ENCODE measurements at regions not wholly inside any gene's neighbourhood (a gene's known extent, or its start where the extent isn't known, plus 50 kb on each side); places are given as distances from the start of the nearest gene placed in this dataset.

DNA sequence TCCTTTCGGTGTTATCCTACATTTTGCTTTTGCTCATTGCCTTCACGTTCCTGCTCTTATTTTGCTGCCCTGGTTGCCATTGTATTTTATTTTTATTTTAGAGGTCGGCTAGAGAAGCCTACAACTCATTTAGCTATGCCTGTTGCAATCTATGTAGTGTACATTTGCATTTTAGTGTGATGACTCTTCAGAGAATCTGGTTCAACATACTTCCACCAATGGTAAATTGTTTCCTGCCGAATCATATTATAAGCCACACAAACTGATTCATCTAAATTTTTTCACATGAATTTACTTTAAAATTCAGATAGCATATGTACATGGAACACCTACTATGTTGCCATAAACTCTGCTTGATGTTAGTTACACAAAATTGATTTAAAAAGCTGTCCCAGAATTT, 1596.9 kb downstream of the PLA2G4A start:
- TF ChIP-seq POLR2A (IDR thresholded peaks at IDR 0.05) (no peak), POLR2AphosphoS5 (IDR thresholded peaks at IDR 0.05) (no peak)
- TF ChIP-seq, protein P1, sequence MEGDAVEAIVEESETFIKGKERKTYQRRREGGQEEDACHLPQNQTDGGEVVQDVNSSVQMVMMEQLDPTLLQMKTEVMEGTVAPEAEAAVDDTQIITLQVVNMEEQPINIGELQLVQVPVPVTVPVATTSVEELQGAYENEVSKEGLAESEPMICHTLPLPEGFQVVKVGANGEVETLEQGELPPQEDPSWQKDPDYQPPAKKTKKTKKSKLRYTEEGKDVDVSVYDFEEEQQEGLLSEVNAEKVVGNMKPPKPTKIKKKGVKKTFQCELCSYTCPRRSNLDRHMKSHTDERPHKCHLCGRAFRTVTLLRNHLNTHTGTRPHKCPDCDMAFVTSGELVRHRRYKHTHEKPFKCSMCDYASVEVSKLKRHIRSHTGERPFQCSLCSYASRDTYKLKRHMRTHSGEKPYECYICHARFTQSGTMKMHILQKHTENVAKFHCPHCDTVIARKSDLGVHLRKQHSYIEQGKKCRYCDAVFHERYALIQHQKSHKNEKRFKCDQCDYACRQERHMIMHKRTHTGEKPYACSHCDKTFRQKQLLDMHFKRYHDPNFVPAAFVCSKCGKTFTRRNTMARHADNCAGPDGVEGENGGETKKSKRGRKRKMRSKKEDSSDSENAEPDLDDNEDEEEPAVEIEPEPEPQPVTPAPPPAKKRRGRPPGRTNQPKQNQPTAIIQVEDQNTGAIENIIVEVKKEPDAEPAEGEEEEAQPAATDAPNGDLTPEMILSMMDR (IDR thresholded peaks at IDR 0.05), result no peak

Data from sigmoid colon (tissue), 4 donors.